HFFc6 (cell line): ENCODE measurements at regions not wholly inside any gene's neighbourhood (a gene's known extent, or its start where the extent isn't known, plus 50 kb on each side); places are given as distances from the start of the nearest gene placed in this dataset.

Experiments used
- DNase-seq: peaks from one replicate; pipeline ENCODE4 v3.0.0-alpha.2; 2018
- H3K27ac Mint-ChIP-seq: 2 replicates; pipeline ENCODE4 v1.8.0; 2020; ENCODE audit warnings: mild to moderate bottlenecking, mixed read lengths
- H3K27me3 Mint-ChIP-seq: 2 replicates; pipeline ENCODE4 v1.8.0; 2021; ENCODE audit warnings: mild to moderate bottlenecking, moderate library complexity, mixed read lengths; ENCODE audit not compliant: insufficient read depth
- H3K36me3 Mint-ChIP-seq: 2 replicates; pipeline ENCODE4 v1.8.0; 2021; ENCODE audit warnings: low read depth, mixed read lengths
- H3K4me1 Mint-ChIP-seq: 2 replicates; pipeline ENCODE4 v1.8.0; 2020; ENCODE audit warnings: low read depth, mixed read lengths
- H3K4me3 Mint-ChIP-seq: 2 replicates; pipeline ENCODE4 v1.8.0; 2020; ENCODE audit warnings: mild to moderate bottlenecking, moderate library complexity, mixed read lengths
- H3K9me3 Mint-ChIP-seq: 2 replicates; pipeline ENCODE4 v1.8.0; 2020; ENCODE audit warnings: mild to moderate bottlenecking, mixed read lengths
- CTCF ChIP-seq: fragments of 200-600 bp; sonication (generic); IDR thresholded peaks from 2 replicates; pipeline ENCODE4 v1.5.0; 2021; ENCODE audit warnings: antibody characterized with exemption, mild to moderate bottlenecking

GRCh38 chr9:28212979-28213378 is 639.7 kb upstream of the C9orf72 start:
- no peak overlapping the region for H3K27ac Mint-ChIP-seq
- H3K4me3 Mint-ChIP-seq, result no peak overlapping the region
- no peaks in the 10 kb centered on the region; the same call in 1 of the 2 replicates for H3K27me3 Mint-ChIP-seq
- DNase-seq, result peak; percentile 55
- H3K36me3 Mint-ChIP-seq, result no peaks in the 10 kb centered on the region
- TF ChIP-seq CTCF, result no peak
- H3K4me1 Mint-ChIP-seq, result peaks cover 7% of the 10 kb centered on the region; the same call in 1 of the 2 replicates
- peaks cover 9% of the 10 kb centered on the region for H3K9me3 Mint-ChIP-seq

- peaks cover 12% of the 10 kb centered on the region for H3K9me3 Mint-ChIP-seq
- no peaks in the 10 kb centered on the region; the same call in 1 of the 2 replicates for H3K27me3 Mint-ChIP-seq
- H3K4me1 Mint-ChIP-seq, result peaks cover 7% of the 10 kb centered on the region; the same call in 1 of the 2 replicates
- no peak for DNase-seq
- no peaks in the 10 kb centered on the region for H3K36me3 Mint-ChIP-seq
- H3K27ac Mint-ChIP-seq, result no peak overlapping the region
- H3K4me3 Mint-ChIP-seq, result no peak overlapping the region
- TF ChIP-seq CTCF, result no peak
Measured at GRCh38 chr9:28215536-28216299, 642.4 kb upstream of the C9orf72 start.

GRCh38 chr9:28232686-28233085 is 659.4 kb upstream of the C9orf72 start:
- Mint-ChIP-seq H3K27ac (no peak overlapping the region), H3K4me1 (no peaks in the 10 kb centered on the region)

GRCh38 chr9:28234133-28234893 is 661.0 kb upstream of the C9orf72 start:
- Mint-ChIP-seq H3K9me3 (peaks cover 22% of the 10 kb centered on the region), H3K36me3 (no peaks in the 10 kb centered on the region), H3K4me1 (no peaks in the 10 kb centered on the region), H3K4me3 (no peak overlapping the region), H3K27ac (no peak overlapping the region), H3K27me3 (no peaks in the 10 kb centered on the region)
- DNase-seq, result no peak
- no peak for TF ChIP-seq CTCF

More at GRCh38 chr9:28232686-28233085, 659.4 kb upstream of the C9orf72 start:
- DNase-seq, result no peak
- Mint-ChIP-seq H3K9me3 (peaks cover 22% of the 10 kb centered on the region), H3K4me3 (no peak overlapping the region), H3K36me3 (no peaks in the 10 kb centered on the region), H3K27me3 (no peaks in the 10 kb centered on the region)
- TF ChIP-seq CTCF, result no peak

GRCh38 chr9:28234894-28235277 is 661.6 kb upstream of the C9orf72 start:
- DNase-seq, result no peak
- no peak overlapping the region for H3K27ac Mint-ChIP-seq
- H3K4me1 Mint-ChIP-seq, result no peaks in the 10 kb centered on the region
- TF ChIP-seq CTCF, result no peak
- no peaks in the 10 kb centered on the region for H3K27me3 Mint-ChIP-seq
- no peaks in the 10 kb centered on the region for H3K36me3 Mint-ChIP-seq
- H3K4me3 Mint-ChIP-seq, result no peak overlapping the region
- peaks cover 22% of the 10 kb centered on the region for H3K9me3 Mint-ChIP-seq
